CD4-positive, alpha-beta T cell (primary cell): ENCODE measurements at regions not wholly inside any gene's neighbourhood (a gene's known extent, or its start where the extent isn't known, plus 50 kb on each side); places are given as distances from the start of the nearest gene placed in this dataset.

ENCODE experiments used
- ATAC-seq: fragments of 200-7000 bp; cut with Tn5 transposase; one replicate; pipeline ENCODE4 v1.10.0; 2022; ENCODE audit warnings: mild to moderate bottlenecking; ENCODE audit not compliant: poor library complexity
- CTCF ChIA-PET: fragments of 350-600 bp; sonication (Branson Sonifier 250); formaldehyde crosslinking; loops from one replicate; lab custom pipeline; 2021; ENCODE audit warnings: antibody characterized with exemption, inconsistent platforms; lab: Charles Lee
- POLR2A ChIA-PET: fragments of 350-600 bp; sonication (Branson Sonifier 250); formaldehyde crosslinking; loops from one replicate; lab custom pipeline; 2021; ENCODE audit warnings: antibody characterized with exemption, inconsistent platforms; lab: Charles Lee
- DNase-seq, 14 experiments: peaks; one replicate each; pipeline ENCODE4 v3.0.0-alpha.2; 2013 to 2020; ENCODE audit warnings: mixed read lengths in 2 of 14
- H3K27ac ChIP-seq, 2 donors: one replicate each; pipeline versions ENCODE4 v1.5.1 to v1.7.0; 2013; ENCODE audit warnings: low read length in 2 of 2, low read depth in 1 of 2, mild to moderate bottlenecking in 1 of 2
- H3K27me3 ChIP-seq, 2 experiments: 1 replicate in 1 of 2; 2 replicates in 1 of 2; pipeline versions ENCODE4 v1.6.1 to v1.7.0; 2013; ENCODE audit warnings: low read length in 2 of 2, control low read depth in 1 of 2, mild to moderate bottlenecking in 1 of 2, moderate library complexity in 1 of 2; ENCODE audit not compliant: insufficient read depth in 2 of 2, control insufficient read depth in 1 of 2
- H3K36me3 ChIP-seq: one replicate; pipeline ENCODE4 v1.6.1; 2013; ENCODE audit warnings: low read length, control low read depth; ENCODE audit not compliant: insufficient read depth
- H3K4me1 ChIP-seq: one replicate; pipeline ENCODE4 v1.6.1; 2013; ENCODE audit warnings: low read length, control low read depth; ENCODE audit not compliant: insufficient read depth
- H3K4me3 ChIP-seq: one replicate; pipeline ENCODE4 v1.5.1; 2013; ENCODE audit warnings: mild to moderate bottlenecking, low read length, moderate library complexity
- H3K9me3 ChIP-seq, 2 experiments: 1 replicate in 1 of 2; 2 replicates in 1 of 2; pipeline versions ENCODE4 v1.6.1 to v1.7.0; 2013; ENCODE audit warnings: low read length in 2 of 2, mild to moderate bottlenecking in 2 of 2, control low read depth in 1 of 2, moderate library complexity in 1 of 2; ENCODE audit not compliant: control insufficient read depth in 1 of 2, insufficient read depth in 1 of 2
- H3K27ac Mint-ChIP-seq: one replicate; pipeline ENCODE4 v1.8.0; 2020; ENCODE audit warnings: mixed read lengths
- H3K27me3 Mint-ChIP-seq: one replicate; pipeline ENCODE4 v1.8.0; 2021; ENCODE audit warnings: mixed read lengths
- H3K36me3 Mint-ChIP-seq: one replicate; pipeline ENCODE4 v1.8.0; 2021; ENCODE audit warnings: low read depth, mixed read lengths
- H3K4me1 Mint-ChIP-seq: one replicate; pipeline ENCODE4 v1.8.0; 2021; ENCODE audit warnings: low read depth, mixed read lengths
- H3K4me3 Mint-ChIP-seq: one replicate; pipeline ENCODE4 v1.8.0; 2020; ENCODE audit warnings: mild to moderate bottlenecking, mixed read lengths
- H3K9me3 Mint-ChIP-seq: one replicate; pipeline ENCODE4 v1.8.0; 2020; ENCODE audit warnings: mixed read lengths
- CTCF ChIP-seq: fragments of 200-600 bp; IDR thresholded peaks from one replicate; pipeline ENCODE4 v1.8.0; 2022; ENCODE audit warnings: antibody characterized with exemption, mild to moderate bottlenecking
- intact Hi-C, 2 experiments: fragments of 100-400 bp; cut with DNase I in 1 of 2; cut with micrococcal nuclease in 1 of 2; formaldehyde crosslinking; loops; one replicate each; pipeline versions ENCODE4 v1.15.1 to v1.9.0; 2023 to 2025; cut with DNase I, micrococcal nuclease

- H3K4me3 Mint-ChIP-seq = no peak overlapping the region
- H3K4me1 ChIP-seq = no peaks in the 10 kb centered on the region
- no peak overlapping the region for H3K27ac ChIP-seq
- no peak overlapping the region for H3K27ac Mint-ChIP-seq
- POLR2A ChIA-PET = no interaction called here
- intact Hi-C loops = no loop called here
- CTCF ChIA-PET = no interaction called here
- no peaks in the 10 kb centered on the region for H3K4me1 Mint-ChIP-seq
- no peaks in the 10 kb centered on the region for H3K36me3 ChIP-seq
- no peaks in the 10 kb centered on the region for H3K36me3 Mint-ChIP-seq
- no peaks in the 10 kb centered on the region for H3K27me3 Mint-ChIP-seq
- DNase-seq = no peak
- no peaks in the 10 kb centered on the region for H3K27me3 ChIP-seq
- no peak for ATAC-seq
- H3K9me3 Mint-ChIP-seq = peaks cover 10% of the 10 kb centered on the region
- TF ChIP-seq CTCF = no peak
- no peaks in the 10 kb centered on the region for H3K9me3 ChIP-seq
- H3K4me3 ChIP-seq = no peak overlapping the region
Measured at GRCh38 chr9:13715430-13715829, 435.9 kb upstream of the MPDZ start.

- Histone ChIP-seq H3K27me3 (no peaks in the 10 kb centered on the region), H3K9me3 (no peaks in the 10 kb centered on the region), H3K27ac (no peak overlapping the region), H3K4me1 (no peaks in the 10 kb centered on the region), H3K36me3 (no peaks in the 10 kb centered on the region), H3K4me3 (no peak overlapping the region)
- POLR2A ChIA-PET = no interaction called here
- Mint-ChIP-seq H3K27ac (no peak overlapping the region), H3K4me3 (no peak overlapping the region), H3K36me3 (no peaks in the 10 kb centered on the region), H3K27me3 (no peaks in the 10 kb centered on the region), H3K4me1 (no peaks in the 10 kb centered on the region), H3K9me3 (peaks cover 8% of the 10 kb centered on the region)
- no peak for DNase-seq
- no peak for TF ChIP-seq CTCF
- CTCF ChIA-PET = no interaction called here
- no peak for ATAC-seq
- intact Hi-C loops = no loop called here
Measured at GRCh38 chr9:13707612-13708576, 428.4 kb upstream of the MPDZ start.

GRCh38 chr9:13705918-13706317 lies 426.4 kb upstream of the MPDZ start:
- Mint-ChIP-seq H3K36me3 (no peaks in the 10 kb centered on the region), H3K4me3 (no peak overlapping the region), H3K27me3 (no peaks in the 10 kb centered on the region), H3K9me3 (peaks cover 8% of the 10 kb centered on the region), H3K4me1 (no peaks in the 10 kb centered on the region), H3K27ac (no peak overlapping the region)
- DNase-seq = no peak
- intact Hi-C loops = no loop called here
- Histone ChIP-seq H3K9me3 (no peaks in the 10 kb centered on the region), H3K4me1 (no peaks in the 10 kb centered on the region), H3K27me3 (no peaks in the 10 kb centered on the region), H3K36me3 (no peaks in the 10 kb centered on the region), H3K4me3 (no peak overlapping the region), H3K27ac (no peak overlapping the region)
- POLR2A ChIA-PET = no interaction called here
- CTCF ChIA-PET = no interaction called here
- no peak for ATAC-seq
- no peak for TF ChIP-seq CTCF
